GM12878 (cell line): ENCODE measurements at regions not wholly inside any gene's neighbourhood (a gene's known extent, or its start where the extent isn't known, plus 50 kb on each side); places are given as distances from the start of the nearest gene placed in this dataset.

Source experiments
- ATF7 ChIP-seq: fragments of 450-650 bp; IDR thresholded peaks from 2 replicates; pipeline ENCODE4 v1.6.1; 2016; ENCODE audit warnings: low read depth, mild to moderate bottlenecking
- CTCF ChIP-seq, 3 experiments: IDR thresholded peaks in 2 of 3; conservative IDR thresholded peaks in 1 of 3; 2 replicates each; pipeline ENCODE4 v1.5.1; 2011; ENCODE audit warnings: low read depth in 3 of 3, low read length in 3 of 3, mild to moderate bottlenecking in 3 of 3, control low read depth in 2 of 3, moderate library complexity in 2 of 3, inconsistent platforms in 1 of 3, mixed read lengths in 1 of 3; ENCODE audit not compliant: control insufficient read depth in 2 of 3, insufficient read depth in 1 of 3; ENCODE audit errors: extremely low read depth in 1 of 3
- EP300 ChIP-seq, 2 experiments: fragments of 150-350 bp in 1 of 2; IDR thresholded peaks; 2 replicates each; pipeline ENCODE4 v1.6.1; 2011 to 2012; ENCODE audit warnings: low read depth in 2 of 2, low read length in 2 of 2, borderline replicate concordance in 1 of 2, improper control_type of control experiment in 1 of 2, inconsistent platforms in 1 of 2; ENCODE audit not compliant: control insufficient read depth in 1 of 2
- POLR2AphosphoS5 ChIP-seq: IDR thresholded peaks from 2 replicates; pipeline ENCODE4 v1.6.1; 2011; ENCODE audit warnings: mild to moderate bottlenecking, low read length, inconsistent platforms
- SP1 ChIP-seq: IDR thresholded peaks from one replicate; pipeline ENCODE4 v1.6.1; 2011; ENCODE audit warnings: low read depth, low read length
- TAF1 ChIP-seq: IDR thresholded peaks from 2 replicates; pipeline ENCODE4 v1.6.1; 2011; ENCODE audit warnings: mild to moderate bottlenecking, low read depth, low read length, borderline replicate concordance
- TCF7 ChIP-seq: IDR thresholded peaks from 2 replicates; pipeline ENCODE4 v1.6.1; 2014; ENCODE audit warnings: antibody characterized with exemption, borderline replicate concordance

- no peak for TF ChIP-seq TCF7
- no peak for TF ChIP-seq SP1
- peak in 2 of 3 experiments; percentile 23 to 29; a peak in 4 of 6 replicates for TF ChIP-seq CTCF (IDR thresholded peaks at IDR 0.05 in 2 of 3, conservative IDR thresholded peaks at IDR 0.05 in 1 of 3; ENCODE audit: control insufficient read depth in 2 of 3, extremely low read depth in 1 of 3, insufficient read depth in 1 of 3, low read depth in 3 of 3, low read length in 3 of 3)
- TF ChIP-seq TAF1 = no peak
- no peak for TF ChIP-seq ATF7
- no peak for TF ChIP-seq EP300 (IDR thresholded peaks at IDR 0.05; ENCODE audit: borderline replicate concordance in 1 of 2, control insufficient read depth in 1 of 2, low read depth in 2 of 2, low read length in 2 of 2)
- TF ChIP-seq POLR2AphosphoS5 = no peak
Observed at GRCh38 chr11:20243974-20244373, 83.7 kb upstream of the DBX1 start.
